OCI-LY7 (cell line): ENCODE measurements at regions not wholly inside any gene's neighbourhood (a gene's known extent, or its start where the extent isn't known, plus 50 kb on each side); places are given as distances from the start of the nearest gene placed in this dataset.

ENCODE experiments used
- EZH2phosphoT487 ChIP-seq: fragments of 200-600 bp; sonication (generic); IDR thresholded peaks from 2 replicates; pipeline ENCODE4 v1.6.1; 2018; ENCODE audit warnings: low read depth, borderline replicate concordance, mild to moderate bottlenecking, mixed run types, antibody characterized with exemption, low read length, moderate library complexity, mixed read lengths
- TF ChIP-seq, protein P1 (sequence below): fragments of 200-600 bp; sonication (generic); conservative IDR thresholded peaks from 2 replicates; pipeline ENCODE4 v1.5.1; 2014; ENCODE audit warnings: mild to moderate bottlenecking, antibody characterized with exemption, low read length, moderate library complexity, mixed read lengths

DNA sequence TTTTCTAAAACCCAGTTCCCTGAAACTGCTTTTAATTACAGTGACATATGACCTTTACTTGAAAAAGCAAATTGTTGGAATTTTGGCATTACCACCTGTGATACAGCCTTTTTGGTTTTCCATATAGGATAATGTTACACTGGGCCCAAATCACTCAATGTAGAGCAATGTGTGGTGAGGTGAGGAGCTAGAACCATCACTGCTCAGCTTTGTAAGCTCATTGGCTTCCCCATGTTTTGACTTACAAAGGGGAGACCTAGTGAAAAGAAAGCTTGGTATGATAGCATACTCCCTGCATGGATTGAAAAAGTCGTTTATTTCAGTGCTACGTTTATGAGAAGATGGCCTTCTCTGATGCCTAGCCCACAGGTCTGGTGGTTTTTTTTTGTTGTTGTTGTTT is 470.4 kb upstream of the EPHA7 start:
- TF ChIP-seq, protein P1, sequence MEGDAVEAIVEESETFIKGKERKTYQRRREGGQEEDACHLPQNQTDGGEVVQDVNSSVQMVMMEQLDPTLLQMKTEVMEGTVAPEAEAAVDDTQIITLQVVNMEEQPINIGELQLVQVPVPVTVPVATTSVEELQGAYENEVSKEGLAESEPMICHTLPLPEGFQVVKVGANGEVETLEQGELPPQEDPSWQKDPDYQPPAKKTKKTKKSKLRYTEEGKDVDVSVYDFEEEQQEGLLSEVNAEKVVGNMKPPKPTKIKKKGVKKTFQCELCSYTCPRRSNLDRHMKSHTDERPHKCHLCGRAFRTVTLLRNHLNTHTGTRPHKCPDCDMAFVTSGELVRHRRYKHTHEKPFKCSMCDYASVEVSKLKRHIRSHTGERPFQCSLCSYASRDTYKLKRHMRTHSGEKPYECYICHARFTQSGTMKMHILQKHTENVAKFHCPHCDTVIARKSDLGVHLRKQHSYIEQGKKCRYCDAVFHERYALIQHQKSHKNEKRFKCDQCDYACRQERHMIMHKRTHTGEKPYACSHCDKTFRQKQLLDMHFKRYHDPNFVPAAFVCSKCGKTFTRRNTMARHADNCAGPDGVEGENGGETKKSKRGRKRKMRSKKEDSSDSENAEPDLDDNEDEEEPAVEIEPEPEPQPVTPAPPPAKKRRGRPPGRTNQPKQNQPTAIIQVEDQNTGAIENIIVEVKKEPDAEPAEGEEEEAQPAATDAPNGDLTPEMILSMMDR: no peak
- no peak for TF ChIP-seq EZH2phosphoT487
